ENCODE measurements at regions not wholly inside any gene's neighbourhood (a gene's known extent, or its start where the extent isn't known, plus 50 kb on each side); places are given as distances from the start of the nearest gene placed in this dataset.

DNA sequence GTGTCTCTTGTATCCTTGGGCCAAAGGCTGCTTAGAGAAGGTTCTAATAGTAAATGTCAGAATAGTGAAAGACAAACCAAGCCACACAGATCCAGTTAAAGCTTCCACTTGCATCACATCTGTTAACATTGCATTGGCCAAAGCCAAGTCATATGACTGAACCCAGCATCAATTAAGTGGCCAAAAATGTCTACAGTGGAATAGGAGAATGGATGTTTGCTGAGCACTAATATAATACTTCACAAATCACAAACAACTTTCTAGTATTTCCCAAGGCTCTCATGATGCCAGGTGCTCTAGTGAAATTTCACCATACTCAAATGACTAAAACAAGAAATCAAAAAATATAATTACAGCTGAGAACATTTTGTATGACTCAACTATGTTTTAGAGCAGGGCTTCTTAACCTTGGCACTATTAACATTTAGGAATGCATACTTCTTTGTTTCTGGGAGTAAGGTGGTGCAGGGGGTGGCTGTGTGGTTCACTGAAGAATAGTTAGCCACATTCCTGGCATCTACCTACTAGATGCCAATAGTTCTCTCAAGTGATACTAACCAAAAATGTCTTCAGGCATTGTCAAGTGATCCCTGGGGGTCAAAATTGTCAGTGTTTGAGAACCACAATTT is 148.0 kb upstream of the SPTLC3 start:
- Histone ChIP-seq H3K4me3 (ENCODE audit: low read length) (no peak overlapping the region), H3K4me1 (ENCODE audit: low read length) (no peaks in the 10 kb centered on the region), H4K20me1 (ENCODE audit: insufficient read depth, low read depth, low read length) (no peaks in the 10 kb centered on the region), H3K27ac (ENCODE audit: low read length) (no peak overlapping the region), H3K9me2 (replicated peaks; ENCODE audit: insufficient read depth, low read length) (no peaks in the 10 kb centered on the region), H3K36me3 (ENCODE audit: insufficient read depth, low read length) (no peaks in the 10 kb centered on the region), H2AFZ (ENCODE audit: low read length) (no peak overlapping the region), H3K79me2 (ENCODE audit: low read length) (no peaks in the 10 kb centered on the region), H3K27me3 (ENCODE audit: low read length) (no peaks in the 10 kb centered on the region), H3K9me3 (ENCODE audit: low read length) (peaks cover 2% of the 10 kb centered on the region; the same call in 1 of the 2 replicates), H3K9ac (ENCODE audit: low read length) (no peak overlapping the region), H3K4me2 (ENCODE audit: low read depth, low read length, poor library complexity, severe bottlenecking) (no peak overlapping the region)
- no peak for DNase-seq

DNA sequence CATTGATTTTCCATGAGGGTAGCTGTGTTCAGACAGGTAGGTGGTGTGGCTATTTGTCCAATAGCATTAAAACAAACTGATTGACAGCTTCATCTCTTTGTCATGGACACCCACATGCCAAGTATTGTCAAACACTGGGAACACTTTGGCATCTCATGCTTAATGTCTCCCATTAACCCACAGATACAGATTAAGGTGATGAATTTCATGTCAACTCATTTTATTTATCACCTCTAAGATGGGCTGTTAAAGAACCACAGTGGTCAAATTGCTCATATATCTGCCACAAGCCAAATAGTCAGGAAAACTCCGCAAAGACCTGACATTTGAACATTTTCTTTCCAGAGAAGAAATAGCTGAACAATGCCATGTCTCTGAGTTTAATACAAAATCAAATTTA is 139.1 kb upstream of the SPTLC3 start:
- H4K20me1 ChIP-seq (ENCODE audit: insufficient read depth, low read depth, low read length) = no peaks in the 10 kb centered on the region
- H3K4me3 ChIP-seq (ENCODE audit: low read length) = no peak overlapping the region
- no peaks in the 10 kb centered on the region for H3K79me2 ChIP-seq (ENCODE audit: low read length)
- no peaks in the 10 kb centered on the region for H3K9me2 ChIP-seq (replicated peaks; ENCODE audit: insufficient read depth, low read length)
- H3K4me1 ChIP-seq (ENCODE audit: low read length) = no peaks in the 10 kb centered on the region
- H3K9ac ChIP-seq (ENCODE audit: low read length) = no peak overlapping the region
- no peaks in the 10 kb centered on the region; the same call in 1 of the 2 replicates for H3K9me3 ChIP-seq (ENCODE audit: low read length)
- H2AFZ ChIP-seq (ENCODE audit: low read length) = no peak overlapping the region
- H3K4me2 ChIP-seq (ENCODE audit: low read depth, low read length, poor library complexity, severe bottlenecking) = no peak overlapping the region
- no peaks in the 10 kb centered on the region for H3K27me3 ChIP-seq (ENCODE audit: low read length)
- no peak overlapping the region for H3K27ac ChIP-seq (ENCODE audit: low read length)
- no peaks in the 10 kb centered on the region for H3K36me3 ChIP-seq (ENCODE audit: insufficient read depth, low read length)
- no peak for DNase-seq

DNA sequence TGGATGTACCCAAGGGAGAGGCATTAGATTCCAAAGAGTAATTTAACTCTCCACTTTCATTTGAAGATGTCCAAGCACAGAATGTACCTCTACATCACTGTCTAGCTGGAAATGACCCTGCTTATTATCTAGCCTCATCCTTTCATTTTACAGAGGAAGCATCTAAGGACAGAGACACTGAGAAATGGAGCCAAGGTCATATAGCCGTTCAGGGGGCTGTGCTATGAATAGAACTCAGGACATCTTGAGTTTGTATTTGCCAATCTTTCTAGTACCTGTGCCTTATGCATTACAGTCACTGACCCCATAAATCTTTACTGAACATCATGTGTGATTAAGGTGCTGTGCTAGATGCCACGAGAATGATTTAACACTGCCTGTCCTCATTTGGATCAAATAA is 138.2 kb upstream of the SPTLC3 start:
- Histone ChIP-seq H4K20me1 (ENCODE audit: insufficient read depth, low read depth, low read length) (no peaks in the 10 kb centered on the region), H3K9me3 (ENCODE audit: low read length) (no peaks in the 10 kb centered on the region), H2AFZ (ENCODE audit: low read length) (no peak overlapping the region), H3K4me1 (ENCODE audit: low read length) (no peaks in the 10 kb centered on the region), H3K27me3 (ENCODE audit: low read length) (no peaks in the 10 kb centered on the region), H3K4me3 (ENCODE audit: low read length) (no peak overlapping the region), H3K79me2 (ENCODE audit: low read length) (no peaks in the 10 kb centered on the region), H3K4me2 (ENCODE audit: low read depth, low read length, poor library complexity, severe bottlenecking) (no peak overlapping the region), H3K27ac (ENCODE audit: low read length) (no peak overlapping the region), H3K36me3 (ENCODE audit: insufficient read depth, low read length) (no peaks in the 10 kb centered on the region), H3K9ac (ENCODE audit: low read length) (no peak overlapping the region), H3K9me2 (replicated peaks; ENCODE audit: insufficient read depth, low read length) (no peaks in the 10 kb centered on the region)
- no peak for DNase-seq

DNA sequence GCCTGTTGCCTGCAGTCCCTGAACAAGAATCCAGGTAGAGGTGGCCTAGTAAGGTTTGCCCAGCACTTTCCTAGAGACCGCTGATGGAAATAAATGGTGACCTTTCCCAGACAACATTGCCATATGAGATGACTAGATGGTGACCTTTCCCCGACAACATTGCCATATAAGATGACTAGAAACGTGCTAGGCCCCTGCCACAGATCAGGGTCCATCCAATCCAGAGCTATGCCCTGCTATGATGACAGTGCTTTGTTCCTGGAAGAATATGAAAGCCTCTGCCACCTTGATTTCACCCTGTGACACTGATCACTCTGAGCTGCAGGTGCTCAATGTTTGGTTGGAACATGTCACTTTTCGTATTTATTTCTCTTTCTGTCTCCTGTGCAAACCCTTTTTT is 133.8 kb upstream of the SPTLC3 start:
- no peaks in the 10 kb centered on the region for H3K79me2 ChIP-seq (ENCODE audit: low read length)

DNA sequence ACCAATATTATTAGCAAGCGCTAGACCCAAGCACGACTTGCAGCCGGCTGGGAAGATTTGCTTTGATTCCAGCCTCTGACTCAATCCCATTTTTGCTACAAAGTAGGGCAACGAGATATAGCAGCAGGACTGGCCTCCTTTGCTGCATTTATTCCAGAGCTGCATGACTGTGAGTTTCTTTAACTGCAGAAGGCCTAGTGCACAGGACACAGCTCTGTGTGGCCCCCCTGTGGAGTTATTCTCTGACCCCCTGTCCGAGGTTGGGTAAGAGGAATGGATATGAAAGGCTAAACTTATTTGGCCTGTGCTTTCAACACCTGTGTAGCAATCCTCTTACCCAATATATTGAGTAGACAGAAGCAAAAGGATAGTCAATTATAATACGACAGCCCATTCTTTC is 133.3 kb upstream of the SPTLC3 start:
- Histone ChIP-seq H3K36me3 (ENCODE audit: insufficient read depth, low read length) (no peaks in the 10 kb centered on the region), H3K4me3 (ENCODE audit: low read length) (no peak overlapping the region), H2AFZ (ENCODE audit: low read length) (no peak overlapping the region), H3K79me2 (ENCODE audit: low read length) (no peaks in the 10 kb centered on the region), H3K4me2 (ENCODE audit: low read depth, low read length, poor library complexity, severe bottlenecking) (no peak overlapping the region), H3K9me3 (ENCODE audit: low read length) (no peaks in the 10 kb centered on the region), H3K27ac (ENCODE audit: low read length) (no peak overlapping the region), H3K27me3 (ENCODE audit: low read length) (no peaks in the 10 kb centered on the region), H3K9ac (ENCODE audit: low read length) (no peak overlapping the region), H3K4me1 (ENCODE audit: low read length) (no peaks in the 10 kb centered on the region), H4K20me1 (ENCODE audit: insufficient read depth, low read depth, low read length) (no peaks in the 10 kb centered on the region), H3K9me2 (replicated peaks; ENCODE audit: insufficient read depth, low read length) (no peaks in the 10 kb centered on the region)
- no peak for DNase-seq

More for the DNA sequence above, 133.8 kb upstream of the SPTLC3 start:
- Histone ChIP-seq H3K9ac (ENCODE audit: low read length) (no peak overlapping the region), H3K4me1 (ENCODE audit: low read length) (no peaks in the 10 kb centered on the region), H3K4me3 (ENCODE audit: low read length) (no peak overlapping the region), H3K27me3 (ENCODE audit: low read length) (no peaks in the 10 kb centered on the region), H3K9me2 (replicated peaks; ENCODE audit: insufficient read depth, low read length) (no peaks in the 10 kb centered on the region), H3K4me2 (ENCODE audit: low read depth, low read length, poor library complexity, severe bottlenecking) (no peak overlapping the region), H4K20me1 (ENCODE audit: insufficient read depth, low read depth, low read length) (no peaks in the 10 kb centered on the region), H3K36me3 (ENCODE audit: insufficient read depth, low read length) (no peaks in the 10 kb centered on the region), H3K9me3 (ENCODE audit: low read length) (no peaks in the 10 kb centered on the region), H2AFZ (ENCODE audit: low read length) (no peak overlapping the region), H3K27ac (ENCODE audit: low read length) (no peak overlapping the region)
- DNase-seq = no peak

DNA sequence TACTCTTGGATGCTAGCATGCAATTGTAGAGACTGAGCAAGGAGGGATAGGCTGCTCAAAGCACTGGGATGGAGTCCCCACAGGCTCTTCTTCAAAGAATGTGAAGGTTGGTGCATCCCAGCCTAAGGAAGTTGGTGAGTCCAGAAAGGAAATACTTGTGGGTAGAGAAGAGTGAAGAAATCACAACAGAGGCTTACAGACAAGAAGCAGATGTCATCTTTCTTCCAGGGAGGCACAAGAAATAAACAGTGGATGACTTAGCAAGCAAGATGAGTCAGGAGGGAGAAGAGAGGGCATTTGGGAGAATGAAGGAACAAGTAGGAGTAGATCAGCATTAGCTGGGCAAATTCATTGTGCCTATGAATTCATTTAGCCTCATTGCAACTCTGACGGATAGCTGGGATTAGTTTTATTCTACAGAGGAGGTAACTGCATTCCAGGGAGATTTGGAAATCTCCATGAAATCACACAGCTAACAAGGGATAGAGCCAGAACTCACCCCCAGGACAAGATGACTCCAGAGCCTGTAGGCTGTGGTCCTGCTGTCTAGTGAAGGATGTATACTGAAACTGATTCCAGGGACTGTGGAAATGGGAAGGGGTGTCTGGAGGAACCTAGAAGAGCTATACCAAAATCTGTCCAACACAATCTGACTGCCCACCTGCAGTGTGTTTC is 125.8 kb upstream of the SPTLC3 start:
- Histone ChIP-seq H3K4me3 (ENCODE audit: low read length) (no peak overlapping the region), H3K9me3 (ENCODE audit: low read length) (no peaks in the 10 kb centered on the region), H3K36me3 (ENCODE audit: insufficient read depth, low read length) (no peaks in the 10 kb centered on the region), H3K9me2 (replicated peaks; ENCODE audit: insufficient read depth, low read length) (no peaks in the 10 kb centered on the region), H3K9ac (ENCODE audit: low read length) (no peak overlapping the region), H3K4me2 (ENCODE audit: low read depth, low read length, poor library complexity, severe bottlenecking) (no peak overlapping the region), H2AFZ (ENCODE audit: low read length) (no peak overlapping the region), H4K20me1 (ENCODE audit: insufficient read depth, low read depth, low read length) (no peaks in the 10 kb centered on the region), H3K27ac (ENCODE audit: low read length) (no peak overlapping the region), H3K79me2 (ENCODE audit: low read length) (no peaks in the 10 kb centered on the region), H3K4me1 (ENCODE audit: low read length) (no peaks in the 10 kb centered on the region), H3K27me3 (ENCODE audit: low read length) (no peaks in the 10 kb centered on the region)
- DNase-seq = no peak

DNA sequence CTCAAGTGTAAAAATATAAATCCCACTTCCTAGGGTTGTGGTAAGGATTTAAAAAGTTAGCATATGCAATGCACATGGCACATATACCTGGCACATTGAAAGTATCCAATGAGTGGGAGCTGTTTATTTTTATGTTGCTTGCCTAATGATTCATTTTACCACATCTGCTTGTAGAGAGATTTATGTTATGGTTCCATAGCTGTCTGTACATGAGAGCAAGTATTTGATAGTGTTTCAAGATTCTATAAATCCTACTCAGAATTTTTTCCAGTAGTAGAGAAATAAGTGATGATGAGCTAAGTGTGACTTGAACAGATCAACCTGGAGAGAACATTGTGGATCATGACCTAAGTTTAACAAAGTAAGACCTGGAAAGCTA is 125.3 kb upstream of the SPTLC3 start:
- H3K4me2 ChIP-seq (ENCODE audit: low read depth, low read length, poor library complexity, severe bottlenecking) = no peak overlapping the region

DNA sequence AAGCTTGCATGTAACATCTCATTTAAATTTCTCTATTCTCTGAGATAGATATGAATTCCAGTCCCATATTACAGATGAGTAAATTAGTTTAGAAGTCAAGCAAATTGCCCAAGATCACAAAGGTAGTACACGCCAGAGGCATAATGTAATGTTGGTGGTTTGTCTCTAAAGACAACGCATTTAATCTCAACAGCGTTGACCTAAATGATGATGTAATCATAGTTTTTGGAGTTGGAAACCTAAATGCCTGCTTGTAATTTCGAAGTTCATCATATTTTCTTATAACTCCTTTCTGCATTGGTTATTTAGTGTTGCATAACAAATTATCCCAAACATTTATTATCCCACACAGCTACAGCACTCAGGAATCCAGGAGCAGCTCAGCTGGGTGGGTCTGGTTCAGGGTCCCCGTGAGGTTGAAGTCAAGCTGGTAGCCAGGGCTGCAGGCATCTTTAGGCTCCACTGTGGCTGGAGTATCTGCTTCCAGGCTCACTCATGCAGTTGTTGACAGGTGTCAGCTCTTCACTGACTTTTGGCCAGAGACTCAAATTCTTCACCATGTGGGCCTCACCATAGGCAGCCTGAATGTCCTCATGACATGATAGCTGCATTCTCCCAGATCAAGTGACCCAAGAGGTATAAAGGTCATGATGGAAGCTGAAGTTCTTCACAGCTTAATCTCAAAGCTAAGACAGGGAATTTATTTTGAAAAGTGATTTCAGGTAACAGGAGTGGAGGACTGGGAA is 122.0 kb upstream of the SPTLC3 start:
- Histone ChIP-seq H3K27me3 (ENCODE audit: low read length) (no peaks in the 10 kb centered on the region), H3K79me2 (ENCODE audit: low read length) (no peaks in the 10 kb centered on the region), H3K9me2 (replicated peaks; ENCODE audit: insufficient read depth, low read length) (no peaks in the 10 kb centered on the region), H3K27ac (ENCODE audit: low read length) (no peak overlapping the region), H3K36me3 (ENCODE audit: insufficient read depth, low read length) (no peaks in the 10 kb centered on the region), H3K4me1 (ENCODE audit: low read length) (no peaks in the 10 kb centered on the region), H3K4me3 (ENCODE audit: low read length) (no peak overlapping the region), H4K20me1 (ENCODE audit: insufficient read depth, low read depth, low read length) (no peaks in the 10 kb centered on the region), H3K4me2 (ENCODE audit: low read depth, low read length, poor library complexity, severe bottlenecking) (no peak overlapping the region), H3K9me3 (ENCODE audit: low read length) (no peaks in the 10 kb centered on the region), H3K9ac (ENCODE audit: low read length) (no peak overlapping the region), H2AFZ (ENCODE audit: low read length) (no peak overlapping the region)
- DNase-seq = no peak

More for the DNA sequence above, 125.3 kb upstream of the SPTLC3 start:
- no peak overlapping the region for H3K9ac ChIP-seq (ENCODE audit: low read length)
- H3K9me3 ChIP-seq (ENCODE audit: low read length) = no peaks in the 10 kb centered on the region
- H4K20me1 ChIP-seq (ENCODE audit: insufficient read depth, low read depth, low read length) = no peaks in the 10 kb centered on the region
- no peaks in the 10 kb centered on the region for H3K79me2 ChIP-seq (ENCODE audit: low read length)
- no peaks in the 10 kb centered on the region for H3K4me1 ChIP-seq (ENCODE audit: low read length)
- DNase-seq = no peak
- H3K4me3 ChIP-seq (ENCODE audit: low read length) = no peak overlapping the region
- no peaks in the 10 kb centered on the region for H3K36me3 ChIP-seq (ENCODE audit: insufficient read depth, low read length)
- no peak overlapping the region for H3K27ac ChIP-seq (ENCODE audit: low read length)
- no peaks in the 10 kb centered on the region for H3K9me2 ChIP-seq (replicated peaks; ENCODE audit: insufficient read depth, low read length)
- H2AFZ ChIP-seq (ENCODE audit: low read length) = no peak overlapping the region
- no peaks in the 10 kb centered on the region for H3K27me3 ChIP-seq (ENCODE audit: low read length)
